SK-N-SH (cell line): ENCODE measurements at regions not wholly inside any gene's neighbourhood (a gene's known extent, or its start where the extent isn't known, plus 50 kb on each side); places are given as distances from the start of the nearest gene placed in this dataset.

Source experiments
- ELF1 ChIP-seq: IDR thresholded peaks from 2 replicates; pipeline ENCODE4 v1.4.0; 2012
- EP300 ChIP-seq, 2 experiments: IDR thresholded peaks; 2 replicates each; pipeline versions ENCODE4 v1.4.0 to v1.6.1; 2012; ENCODE audit warnings: borderline replicate concordance in 1 of 2, low read depth in 1 of 2, low read length in 1 of 2
- EZH2phosphoT487 ChIP-seq: fragments of 200-600 bp; sonication (generic); IDR thresholded peaks from 2 replicates; pipeline ENCODE4 v1.6.1; 2017; ENCODE audit warnings: low read depth, mixed run types, mild to moderate bottlenecking, antibody characterized with exemption, moderate library complexity, borderline replicate concordance
- GATA2 ChIP-seq: sonication (generic); formaldehyde crosslinking; IDR thresholded peaks from 2 replicates; pipeline ENCODE4 v1.5.0; 2020; ENCODE audit warnings: mild to moderate bottlenecking, missing genetic modification reagents
- MEF2A ChIP-seq: IDR thresholded peaks from 2 replicates; pipeline ENCODE4 v1.4.0; 2012; ENCODE audit warnings: low read depth, borderline replicate concordance
- MXI1 ChIP-seq: IDR thresholded peaks from 2 replicates; pipeline ENCODE4 v1.6.1; 2012; ENCODE audit warnings: mild to moderate bottlenecking, low read depth, low read length, improper control_type of control experiment
- NFIC ChIP-seq: IDR thresholded peaks from 2 replicates; pipeline ENCODE4 v1.4.0; 2012; ENCODE audit warnings: borderline replicate concordance
- NRF1 ChIP-seq: IDR thresholded peaks from 2 replicates; pipeline ENCODE4 v1.6.1; 2012; ENCODE audit warnings: low read depth, mild to moderate bottlenecking, low read length
- RAD21 ChIP-seq: IDR thresholded peaks from 2 replicates; pipeline ENCODE4 v1.6.1; 2012; ENCODE audit warnings: mild to moderate bottlenecking, low read length
- TAF1 ChIP-seq: IDR thresholded peaks from 2 replicates; pipeline ENCODE4 v1.6.1; 2012; ENCODE audit warnings: low read depth, mild to moderate bottlenecking, low read length, moderate library complexity, borderline replicate concordance
- TF ChIP-seq, protein P1 (sequence below): IDR thresholded peaks from 2 replicates; pipeline ENCODE4 v1.4.0; 2012; ENCODE audit warnings: low read depth, borderline replicate concordance
- TF ChIP-seq, protein P2 (sequence below): fragments of 200-600 bp; sonication (generic); IDR thresholded peaks from 2 replicates; pipeline ENCODE4 v1.6.1; 2017; ENCODE audit warnings: antibody characterized with exemption, mild to moderate bottlenecking, moderate library complexity

DNA sequence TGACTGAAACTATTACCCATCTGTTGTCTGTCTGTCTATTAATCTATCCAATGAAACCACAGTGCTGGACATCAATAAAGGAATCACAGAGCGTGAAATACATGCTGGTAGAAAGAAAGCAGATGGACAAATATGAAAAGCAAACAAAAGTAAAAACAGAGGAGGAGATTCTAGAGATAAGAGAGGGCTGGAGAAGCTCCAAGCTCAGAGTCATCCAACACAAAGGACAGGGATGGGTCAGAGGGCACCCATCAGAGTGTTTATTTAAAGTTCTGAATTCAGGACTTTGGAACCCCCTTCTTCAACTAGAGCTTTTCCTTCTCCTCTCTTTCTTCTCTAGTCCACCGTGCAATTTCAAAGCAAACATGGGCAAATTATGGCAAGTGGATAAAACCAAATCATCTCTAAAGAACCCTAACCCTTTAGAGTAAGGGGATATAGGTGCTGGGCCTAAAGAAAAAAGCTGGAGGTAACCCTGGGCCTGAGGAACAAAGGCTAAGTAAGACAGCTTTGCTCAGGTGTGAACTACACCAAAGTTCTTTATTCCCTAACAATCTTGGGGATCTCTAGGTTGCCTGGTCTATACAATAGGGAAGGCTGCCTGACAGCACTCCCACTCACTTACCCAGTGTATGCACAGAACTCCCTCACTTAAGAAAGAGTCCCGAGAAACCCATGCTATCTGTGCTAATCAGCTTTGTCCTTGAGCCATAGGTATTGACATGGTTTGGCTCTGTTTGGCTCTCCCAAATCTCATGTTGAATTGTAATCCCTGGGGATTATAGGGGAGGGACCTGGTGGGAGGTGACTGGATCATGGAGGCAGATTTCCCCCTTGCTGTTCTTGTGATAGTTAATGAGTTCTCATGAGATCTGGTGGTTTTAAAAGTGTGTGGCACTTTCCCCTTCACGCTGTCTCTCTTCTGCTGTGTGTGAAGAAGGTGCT is 97.0 kb downstream of the BAMBI start:
- TF ChIP-seq ELF1 (no peak), MEF2A (no peak), EP300 (IDR thresholded peaks at IDR 0.05; ENCODE audit: borderline replicate concordance in 1 of 2, low read depth in 1 of 2, low read length in 1 of 2) (no peak), NFIC (no peak), NRF1 (no peak), MXI1 (no peak), GATA2 (CRISPR knock-in tag) (no peak), EZH2phosphoT487 (no peak), TAF1 (no peak), RAD21 (no peak)
- TF ChIP-seq, protein P1, sequence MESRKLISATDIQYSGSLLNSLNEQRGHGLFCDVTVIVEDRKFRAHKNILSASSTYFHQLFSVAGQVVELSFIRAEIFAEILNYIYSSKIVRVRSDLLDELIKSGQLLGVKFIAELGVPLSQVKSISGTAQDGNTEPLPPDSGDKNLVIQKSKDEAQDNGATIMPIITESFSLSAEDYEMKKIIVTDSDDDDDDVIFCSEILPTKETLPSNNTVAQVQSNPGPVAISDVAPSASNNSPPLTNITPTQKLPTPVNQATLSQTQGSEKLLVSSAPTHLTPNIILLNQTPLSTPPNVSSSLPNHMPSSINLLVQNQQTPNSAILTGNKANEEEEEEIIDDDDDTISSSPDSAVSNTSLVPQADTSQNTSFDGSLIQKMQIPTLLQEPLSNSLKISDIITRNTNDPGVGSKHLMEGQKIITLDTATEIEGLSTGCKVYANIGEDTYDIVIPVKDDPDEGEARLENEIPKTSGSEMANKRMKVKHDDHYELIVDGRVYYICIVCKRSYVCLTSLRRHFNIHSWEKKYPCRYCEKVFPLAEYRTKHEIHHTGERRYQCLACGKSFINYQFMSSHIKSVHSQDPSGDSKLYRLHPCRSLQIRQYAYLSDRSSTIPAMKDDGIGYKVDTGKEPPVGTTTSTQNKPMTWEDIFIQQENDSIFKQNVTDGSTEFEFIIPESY, result no peak
- TF ChIP-seq, protein P2, sequence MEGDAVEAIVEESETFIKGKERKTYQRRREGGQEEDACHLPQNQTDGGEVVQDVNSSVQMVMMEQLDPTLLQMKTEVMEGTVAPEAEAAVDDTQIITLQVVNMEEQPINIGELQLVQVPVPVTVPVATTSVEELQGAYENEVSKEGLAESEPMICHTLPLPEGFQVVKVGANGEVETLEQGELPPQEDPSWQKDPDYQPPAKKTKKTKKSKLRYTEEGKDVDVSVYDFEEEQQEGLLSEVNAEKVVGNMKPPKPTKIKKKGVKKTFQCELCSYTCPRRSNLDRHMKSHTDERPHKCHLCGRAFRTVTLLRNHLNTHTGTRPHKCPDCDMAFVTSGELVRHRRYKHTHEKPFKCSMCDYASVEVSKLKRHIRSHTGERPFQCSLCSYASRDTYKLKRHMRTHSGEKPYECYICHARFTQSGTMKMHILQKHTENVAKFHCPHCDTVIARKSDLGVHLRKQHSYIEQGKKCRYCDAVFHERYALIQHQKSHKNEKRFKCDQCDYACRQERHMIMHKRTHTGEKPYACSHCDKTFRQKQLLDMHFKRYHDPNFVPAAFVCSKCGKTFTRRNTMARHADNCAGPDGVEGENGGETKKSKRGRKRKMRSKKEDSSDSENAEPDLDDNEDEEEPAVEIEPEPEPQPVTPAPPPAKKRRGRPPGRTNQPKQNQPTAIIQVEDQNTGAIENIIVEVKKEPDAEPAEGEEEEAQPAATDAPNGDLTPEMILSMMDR, result no peak
